ENCODE measurements at regions not wholly inside any gene's neighbourhood (a gene's known extent, or its start where the extent isn't known, plus 50 kb on each side); places are given as distances from the start of the nearest gene placed in this dataset.

GRCh38 chr14:53622447-53622846 is 334.2 kb downstream of the BMP4 start:
- TF ChIP-seq CTCF (IDR thresholded peaks at IDR 0.05) (no peak), POLR2A (IDR thresholded peaks at IDR 0.05) (no peak)
